MV-4-11 (cell line): ENCODE measurements at regions not wholly inside any gene's neighbourhood (a gene's known extent, or its start where the extent isn't known, plus 50 kb on each side); places are given as distances from the start of the nearest gene placed in this dataset.
A peak's percentile ranks its signal among the peaks of the same experiment; 100 is the strongest.

Experiments used
- DNase-seq: peaks from one replicate; lab custom pipeline; 2025; lab: John Stamatoyannopoulos, UW

- no peak for DNase-seq
Measured at GRCh38 chr17:17398188-17398942, 78.4 kb upstream of the MED9 start.

DNA sequence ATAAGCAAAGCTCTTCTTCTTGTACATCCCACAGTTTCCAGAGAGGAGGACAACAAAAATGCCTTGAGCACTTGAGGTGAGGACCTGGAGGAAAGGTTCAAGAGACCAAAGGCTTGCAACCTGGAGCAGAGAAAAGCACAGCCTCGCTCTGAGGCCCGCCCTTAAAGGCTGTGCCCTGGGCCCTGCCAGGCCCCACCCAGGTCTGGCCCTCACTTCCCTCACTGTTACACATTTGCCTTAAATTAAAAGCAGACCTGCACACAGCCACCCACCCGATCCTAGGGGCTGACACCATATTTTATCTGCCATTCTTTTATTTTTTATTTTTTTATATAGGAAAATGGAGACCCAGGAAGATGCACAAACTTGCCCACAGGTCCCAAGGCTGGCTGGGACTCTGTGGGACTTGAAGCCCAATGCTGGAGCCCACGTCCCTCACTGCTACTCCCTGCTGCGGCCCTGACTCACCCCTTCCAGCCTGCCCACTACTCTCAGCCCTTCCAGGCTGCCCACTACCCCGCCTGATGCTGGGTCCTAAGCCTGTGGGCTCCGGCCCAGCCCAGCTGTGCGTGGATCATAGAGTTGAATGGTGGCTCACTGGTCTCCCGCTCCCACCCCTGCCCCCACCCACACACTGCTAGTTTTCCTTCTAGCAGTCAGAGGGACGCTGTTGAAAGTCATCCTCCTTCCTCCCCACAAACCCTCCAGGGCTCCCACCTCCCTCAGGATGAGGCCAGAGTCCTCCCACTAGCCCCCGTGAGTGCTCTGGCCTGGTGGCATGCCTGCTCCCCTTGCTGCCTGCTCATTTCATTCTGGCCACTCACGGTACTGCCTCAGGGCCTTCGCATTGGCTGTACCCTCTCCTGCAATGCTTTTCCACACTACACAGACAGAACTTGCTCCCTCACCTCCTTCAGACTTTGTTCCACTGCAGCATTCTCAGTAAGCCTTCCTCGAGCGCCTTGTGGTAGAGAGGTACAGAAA lies 77.6 kb upstream of the MED9 start:
- no peak for DNase-seq

DNA sequence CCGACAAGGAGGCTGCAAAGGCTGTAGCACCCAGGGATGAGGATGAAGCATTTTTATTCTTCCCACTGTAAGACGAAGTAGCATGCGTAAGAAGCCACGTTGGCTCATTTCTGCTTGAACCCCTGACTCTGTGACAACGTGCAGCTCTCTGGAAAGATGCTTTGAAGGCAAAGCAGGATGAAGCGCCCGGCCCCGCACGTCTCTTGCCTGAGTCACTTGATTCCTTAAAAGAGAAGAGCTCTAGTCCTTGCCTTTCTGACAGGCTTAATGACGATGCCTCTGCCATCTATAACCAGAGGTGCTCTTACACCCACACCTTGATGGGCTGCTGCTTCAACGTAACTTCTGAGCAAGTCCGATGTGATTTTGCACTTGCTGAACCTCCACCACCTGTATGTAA lies 76.7 kb upstream of the MED9 start:
- DNase-seq, result no peak

- no peak for DNase-seq
Measured at GRCh38 chr17:17400566-17401184, 76.1 kb upstream of the MED9 start.

GRCh38 chr17:17401271-17401781 lies 75.5 kb upstream of the MED9 start:
- peak; percentile 44 for DNase-seq

DNA sequence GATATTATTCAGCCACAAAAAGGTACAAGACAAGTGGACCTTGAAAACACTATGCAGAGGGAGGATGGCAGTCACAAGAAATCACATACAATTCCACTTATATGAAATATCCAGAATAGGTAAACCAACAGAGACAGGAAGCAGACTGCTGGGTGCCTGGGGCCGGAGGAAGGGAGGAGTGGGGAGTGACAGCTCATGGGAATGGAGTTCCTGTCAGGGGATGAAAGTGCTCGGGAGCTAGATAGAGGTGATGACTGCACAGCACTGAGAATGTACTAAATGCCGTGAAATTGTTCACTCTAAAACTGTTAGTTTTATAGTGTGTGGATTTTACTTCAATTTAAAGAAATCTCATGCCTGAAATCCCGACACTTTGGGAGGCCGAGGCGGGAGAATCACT lies 74.2 kb upstream of the MED9 start:
- no peak for DNase-seq

- DNase-seq, result no peak
Measured at GRCh38 chr17:17403065-17403464, 73.7 kb upstream of the MED9 start.

- peak; percentile 73 for DNase-seq
Measured at GRCh38 chr17:17403899-17404576, 72.8 kb upstream of the MED9 start.

DNA sequence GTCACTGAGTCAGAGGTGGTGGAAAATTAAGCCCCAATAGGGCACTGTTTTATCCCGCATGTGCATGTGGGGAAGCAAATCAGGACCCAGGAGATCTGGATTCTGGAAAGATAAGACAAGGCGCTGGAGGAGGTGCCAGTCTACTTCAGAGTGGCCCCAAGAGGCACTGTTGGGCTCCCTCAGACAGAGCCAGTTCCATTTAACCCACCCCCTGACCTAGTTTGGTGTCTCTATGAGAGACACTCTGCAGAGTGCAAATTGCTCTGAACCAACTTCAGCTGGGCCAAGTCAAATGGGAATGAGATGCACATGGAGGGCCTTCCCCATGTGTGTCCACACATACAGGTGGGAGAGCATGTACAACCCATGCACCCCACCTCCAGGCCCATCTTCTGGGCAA lies 71.1 kb upstream of the MED9 start:
- no peak for DNase-seq

- no peak for DNase-seq
Measured at GRCh38 chr17:17406225-17406624, 70.6 kb upstream of the MED9 start.

DNA sequence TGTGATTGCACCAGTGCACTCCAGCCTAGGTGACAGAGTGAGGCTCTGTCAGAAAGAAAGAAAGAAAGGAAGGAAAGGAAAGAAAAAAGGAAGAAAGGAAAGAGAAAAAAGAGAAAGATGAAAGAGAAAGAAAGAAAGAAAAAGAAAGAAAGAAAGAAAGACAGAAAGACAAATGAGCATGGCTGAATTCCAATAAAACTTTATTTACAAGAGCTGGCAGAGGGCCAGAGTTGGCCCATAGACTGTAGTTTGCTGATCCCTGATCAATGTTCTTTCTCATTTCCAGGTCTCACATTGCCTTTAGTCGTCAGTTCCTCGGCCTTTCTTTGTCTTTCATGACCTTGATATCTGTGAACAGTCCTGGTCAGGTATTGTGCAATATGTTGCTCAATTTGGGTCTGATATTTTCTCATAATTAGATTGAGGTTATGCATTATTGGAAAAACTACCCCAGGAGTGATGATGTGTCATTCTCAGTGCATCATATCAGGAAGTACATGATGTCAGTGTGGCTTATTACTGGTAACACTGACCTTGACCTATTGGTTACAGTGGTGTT lies 68.5 kb upstream of the MED9 start:
- DNase-seq, result peak; percentile 76

DNA sequence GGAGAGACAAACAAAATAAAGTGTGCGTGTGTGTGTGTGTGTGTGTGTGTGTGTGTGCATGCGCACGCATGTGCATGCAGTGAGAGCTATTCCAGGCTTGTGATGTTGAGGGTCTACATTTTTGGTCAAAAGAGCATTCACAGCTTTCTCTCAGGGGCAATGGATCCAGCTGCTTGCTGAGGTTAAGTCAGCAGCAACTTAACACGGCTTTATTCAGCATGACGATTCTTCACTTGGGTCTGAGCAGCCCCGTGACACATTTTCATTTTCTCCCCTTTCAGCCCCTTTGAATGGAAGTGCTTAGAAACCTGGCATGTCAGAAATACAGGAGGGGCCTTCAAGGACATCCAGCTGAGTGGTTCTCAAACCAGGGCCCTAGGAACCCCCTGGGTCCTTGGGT lies 66.4 kb upstream of the MED9 start:
- no peak for DNase-seq

DNA sequence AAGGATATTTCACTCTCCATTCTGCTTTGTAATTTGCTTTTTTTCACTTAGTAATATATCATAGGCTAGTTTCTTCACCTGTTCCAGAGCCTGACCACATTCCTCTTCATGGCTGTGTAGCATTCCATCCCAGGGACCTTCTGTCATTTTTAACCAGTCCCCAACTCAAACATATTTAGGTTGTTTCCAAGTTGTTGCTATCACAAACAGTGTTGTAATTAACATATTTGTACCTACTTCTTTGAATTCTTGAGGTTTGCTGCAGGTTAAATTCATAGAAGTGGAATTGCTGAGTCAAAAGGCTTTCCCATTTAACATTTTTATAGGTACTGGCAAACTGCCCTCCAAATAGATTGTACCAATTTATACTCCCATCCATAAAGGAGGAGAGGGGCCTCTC lies 65.1 kb upstream of the MED9 start:
- DNase-seq, result no peak

- peak; percentile 18 for DNase-seq
Measured at GRCh38 chr17:17412326-17412725, 64.5 kb upstream of the MED9 start.

DNA sequence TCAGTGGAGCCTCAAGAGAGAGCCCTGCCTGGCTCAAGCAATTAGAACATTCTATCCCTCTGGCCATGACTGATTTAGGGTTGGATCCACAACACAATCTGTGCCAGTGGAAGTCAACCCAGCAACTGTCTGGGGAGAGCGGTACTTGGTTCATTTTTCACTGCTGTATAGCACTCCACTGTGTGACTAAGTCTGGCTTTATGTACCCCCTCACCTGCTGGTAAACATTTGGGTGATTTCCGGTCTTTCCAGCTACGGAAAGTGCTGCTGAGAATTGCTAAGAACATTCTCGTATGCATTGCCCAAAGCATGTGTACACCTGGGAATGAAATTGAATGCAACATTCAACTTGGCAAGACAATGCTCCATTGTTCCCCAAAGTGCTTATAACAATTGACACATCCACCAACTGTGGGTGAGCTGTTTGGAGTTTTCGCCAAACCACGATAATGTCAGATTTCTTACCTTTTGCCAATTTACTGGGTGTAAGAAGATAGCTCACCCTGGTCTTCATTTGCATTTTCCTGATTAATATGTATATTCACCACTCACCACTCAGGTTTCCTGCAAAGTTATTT lies 63.5 kb upstream of the MED9 start:
- DNase-seq, result no peak

- DNase-seq, result no peak
Measured at GRCh38 chr17:17413821-17414220, 63.0 kb upstream of the MED9 start.

DNA sequence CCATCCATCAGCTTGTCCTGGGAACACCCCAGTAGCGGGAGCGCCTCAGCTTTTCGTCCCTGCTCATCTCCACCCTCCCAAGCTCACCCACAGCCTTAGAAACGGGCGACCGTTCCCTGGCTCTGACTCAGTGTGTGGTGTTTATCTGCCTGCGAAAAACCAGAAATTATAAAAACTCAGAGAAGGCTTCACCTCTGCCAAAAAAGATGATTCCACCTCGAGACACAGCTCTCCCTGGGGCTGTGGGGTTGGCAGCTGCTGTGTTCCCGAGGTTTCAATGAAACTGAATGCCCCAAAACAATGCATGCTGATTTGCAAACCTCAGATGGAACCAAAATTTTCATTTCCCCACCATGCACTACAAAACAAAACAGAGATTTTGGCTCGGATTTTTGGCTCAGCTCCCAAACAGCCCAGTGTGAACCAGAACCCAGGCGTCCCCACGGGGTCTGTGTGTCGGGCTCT lies 62.4 kb upstream of the MED9 start:
- no peak for DNase-seq

DNA sequence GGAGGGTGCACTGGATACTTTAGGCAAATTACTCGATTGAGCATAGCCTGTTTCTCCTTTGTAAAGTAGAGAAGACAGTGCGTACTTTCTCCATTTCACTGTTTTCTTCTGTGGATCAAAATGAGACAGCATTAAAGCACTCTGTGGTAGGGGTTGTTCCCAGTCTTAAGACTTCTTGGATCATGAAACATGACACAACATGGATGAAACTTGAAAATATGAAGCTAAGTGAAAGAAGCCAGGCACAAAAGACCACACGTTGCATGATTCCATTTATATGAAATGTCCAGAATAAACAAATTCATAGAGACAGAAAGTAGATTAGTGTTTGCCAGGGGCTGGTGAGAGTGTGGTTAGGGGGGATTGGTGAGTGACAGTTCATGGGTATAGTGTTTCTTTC lies 61.8 kb upstream of the MED9 start:
- no peak for DNase-seq

- DNase-seq, result peak; percentile 86
Measured at GRCh38 chr17:17416007-17416399, 60.8 kb upstream of the MED9 start.

GRCh38 chr17:17416400-17417360 lies 60.1 kb upstream of the MED9 start:
- peak; percentile 47 for DNase-seq
